ENCODE measurements at regions not wholly inside any gene's neighbourhood (a gene's known extent, or its start where the extent isn't known, plus 50 kb on each side); places are given as distances from the start of the nearest gene placed in this dataset.

DNA sequence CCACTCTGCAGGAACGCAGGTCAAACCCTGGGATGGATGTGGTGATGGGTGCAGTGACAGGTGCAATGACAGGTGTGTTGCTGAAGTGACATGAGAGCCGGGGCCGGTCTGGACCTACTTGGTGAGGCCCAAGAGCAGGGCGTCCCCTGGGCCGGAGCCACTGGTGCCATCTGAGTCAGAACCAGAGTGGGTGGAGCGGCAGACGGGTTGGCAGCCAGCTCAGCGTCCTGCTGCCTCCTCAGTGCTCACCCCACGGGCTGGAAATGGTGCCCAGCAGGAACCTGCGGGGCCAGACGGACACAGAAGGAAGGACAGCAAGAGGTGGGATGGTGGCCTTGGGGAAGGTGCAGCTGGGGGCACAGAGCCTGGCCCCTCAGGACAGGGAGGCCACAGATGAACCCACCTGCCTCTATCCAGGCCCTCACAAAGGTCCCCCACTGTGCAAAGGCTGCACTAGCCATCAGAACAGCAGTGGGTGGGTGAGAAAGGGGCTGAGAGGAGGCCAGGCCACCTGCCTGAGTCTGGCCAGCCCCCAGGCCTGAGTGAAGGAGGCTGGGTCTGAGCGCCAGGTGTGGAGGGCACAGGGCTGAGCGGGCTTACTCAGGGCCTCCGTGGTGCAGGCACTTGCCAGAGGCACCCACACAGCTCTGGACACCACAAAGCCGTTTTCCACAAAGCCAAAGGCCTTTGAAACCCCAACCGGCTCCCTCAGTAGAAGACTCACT is 129.0 kb upstream of the PPP2R2D start:
- H3K27ac Mint-ChIP-seq, result no peak overlapping the region
- H3K27me3 Mint-ChIP-seq, result no peaks in the 10 kb centered on the region
- H3K4me3 Mint-ChIP-seq, result no peak overlapping the region
- peaks cover 7% of the 10 kb centered on the region for H3K9me3 Mint-ChIP-seq
- intact Hi-C loops (cut with micrococcal nuclease), result no loop called here
- no peaks in the 10 kb centered on the region for H3K4me1 Mint-ChIP-seq
- H3K36me3 Mint-ChIP-seq (ENCODE audit: low read depth), result no peaks in the 10 kb centered on the region
- no peak for DNase-seq

GRCh38 chr10:131772441-131772840 is 128.4 kb upstream of the PPP2R2D start:
- no peak for DNase-seq
- H3K4me3 Mint-ChIP-seq, result no peak overlapping the region
- H3K9me3 Mint-ChIP-seq, result peaks cover 11% of the 10 kb centered on the region
- H3K4me1 Mint-ChIP-seq, result no peaks in the 10 kb centered on the region
- no peaks in the 10 kb centered on the region for H3K27me3 Mint-ChIP-seq
- intact Hi-C loops (cut with micrococcal nuclease), result no loop called here
- H3K36me3 Mint-ChIP-seq (ENCODE audit: low read depth), result peaks cover 2% of the 10 kb centered on the region
- H3K27ac Mint-ChIP-seq, result no peak overlapping the region

GRCh38 chr10:131773370-131774343 is 127.2 kb upstream of the PPP2R2D start:
- Mint-ChIP-seq H3K4me1 (no peaks in the 10 kb centered on the region), H3K9me3 (peaks cover 20% of the 10 kb centered on the region), H3K27me3 (no peaks in the 10 kb centered on the region), H3K36me3 (ENCODE audit: low read depth) (peaks cover 3% of the 10 kb centered on the region), H3K27ac (no peak overlapping the region), H3K4me3 (no peak overlapping the region)
- intact Hi-C loops (cut with micrococcal nuclease), result no loop called here
- DNase-seq, result no peak

DNA sequence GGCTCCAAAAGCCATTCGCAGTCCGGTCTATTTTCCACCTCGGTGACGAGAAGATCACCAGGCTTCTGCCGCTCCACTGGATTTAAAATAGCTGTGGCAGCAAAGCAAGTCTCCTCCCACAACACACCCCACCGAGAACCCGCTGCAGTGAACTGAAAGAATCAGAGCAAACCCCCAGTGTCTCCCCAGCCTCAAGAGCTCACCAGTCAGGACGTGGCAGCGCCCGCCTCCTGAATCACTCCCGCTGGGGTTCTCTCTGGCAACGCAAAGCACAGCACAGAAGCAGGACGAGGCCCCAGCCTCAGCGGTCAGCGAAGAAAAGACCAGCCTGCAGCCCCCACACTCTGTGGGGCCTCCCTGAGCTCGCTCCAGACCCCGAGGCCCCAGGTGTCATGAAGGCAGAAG is 126.1 kb upstream of the PPP2R2D start:
- Mint-ChIP-seq H3K9me3 (peaks cover 20% of the 10 kb centered on the region), H3K36me3 (ENCODE audit: low read depth) (peaks cover 3% of the 10 kb centered on the region), H3K4me3 (no peak overlapping the region), H3K4me1 (no peaks in the 10 kb centered on the region), H3K27me3 (no peaks in the 10 kb centered on the region), H3K27ac (no peak overlapping the region)
- intact Hi-C loops (cut with micrococcal nuclease), result no loop called here
- DNase-seq, result no peak

- H3K9me3 Mint-ChIP-seq, result peaks cover 23% of the 10 kb centered on the region
Observed at GRCh38 chr10:131775433-131775832, 125.4 kb upstream of the PPP2R2D start.

GRCh38 chr10:131775833-131776232 is 125.0 kb upstream of the PPP2R2D start:
- intact Hi-C loops (cut with micrococcal nuclease), result no loop called here
- Mint-ChIP-seq H3K9me3 (peaks cover 26% of the 10 kb centered on the region), H3K27me3 (no peaks in the 10 kb centered on the region), H3K36me3 (ENCODE audit: low read depth) (peaks cover 3% of the 10 kb centered on the region), H3K4me1 (no peaks in the 10 kb centered on the region), H3K27ac (no peak overlapping the region), H3K4me3 (no peak overlapping the region)
- DNase-seq, result no peak

More at GRCh38 chr10:131775433-131775832, 125.4 kb upstream of the PPP2R2D start:
- Mint-ChIP-seq H3K27me3 (no peaks in the 10 kb centered on the region), H3K4me3 (no peak overlapping the region), H3K36me3 (ENCODE audit: low read depth) (peaks cover 3% of the 10 kb centered on the region), H3K27ac (no peak overlapping the region), H3K4me1 (no peaks in the 10 kb centered on the region)
- no peak for DNase-seq
- intact Hi-C loops (cut with micrococcal nuclease), result no loop called here

DNA sequence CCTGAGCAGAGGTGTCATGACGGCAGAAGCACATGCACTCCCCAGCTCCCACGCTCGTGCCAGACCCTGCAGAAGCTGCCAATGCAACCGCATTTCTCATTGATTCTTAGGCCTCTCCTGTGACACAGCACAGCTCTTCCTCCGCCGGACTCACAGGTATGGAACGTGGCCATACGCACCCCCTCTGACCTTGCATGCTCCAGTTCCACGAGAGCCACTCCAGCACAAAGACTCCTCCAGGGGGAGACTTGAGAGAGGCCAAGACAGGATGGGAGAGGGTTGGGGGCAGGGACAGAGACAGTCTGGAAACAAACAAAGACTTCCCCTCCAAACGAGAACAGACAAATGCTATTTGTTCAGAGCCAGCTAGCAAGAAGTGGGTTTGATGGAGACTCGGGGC is 124.3 kb upstream of the PPP2R2D start:
- Mint-ChIP-seq H3K36me3 (ENCODE audit: low read depth) (peaks cover 3% of the 10 kb centered on the region), H3K27ac (no peak overlapping the region), H3K27me3 (no peaks in the 10 kb centered on the region), H3K9me3 (peaks cover 26% of the 10 kb centered on the region), H3K4me1 (no peaks in the 10 kb centered on the region), H3K4me3 (no peak overlapping the region)
- DNase-seq, result no peak
- intact Hi-C loops (cut with micrococcal nuclease), result no loop called here

- peaks cover 3% of the 10 kb centered on the region for H3K36me3 Mint-ChIP-seq (ENCODE audit: low read depth)
- H3K27me3 Mint-ChIP-seq, result no peaks in the 10 kb centered on the region
- intact Hi-C loops (cut with micrococcal nuclease), result no loop called here
- H3K4me1 Mint-ChIP-seq, result no peaks in the 10 kb centered on the region
- H3K4me3 Mint-ChIP-seq, result no peak overlapping the region
- no peak overlapping the region for H3K27ac Mint-ChIP-seq
- peaks cover 26% of the 10 kb centered on the region for H3K9me3 Mint-ChIP-seq
- no peak for DNase-seq
Observed at GRCh38 chr10:131777162-131777561, 123.6 kb upstream of the PPP2R2D start.

DNA sequence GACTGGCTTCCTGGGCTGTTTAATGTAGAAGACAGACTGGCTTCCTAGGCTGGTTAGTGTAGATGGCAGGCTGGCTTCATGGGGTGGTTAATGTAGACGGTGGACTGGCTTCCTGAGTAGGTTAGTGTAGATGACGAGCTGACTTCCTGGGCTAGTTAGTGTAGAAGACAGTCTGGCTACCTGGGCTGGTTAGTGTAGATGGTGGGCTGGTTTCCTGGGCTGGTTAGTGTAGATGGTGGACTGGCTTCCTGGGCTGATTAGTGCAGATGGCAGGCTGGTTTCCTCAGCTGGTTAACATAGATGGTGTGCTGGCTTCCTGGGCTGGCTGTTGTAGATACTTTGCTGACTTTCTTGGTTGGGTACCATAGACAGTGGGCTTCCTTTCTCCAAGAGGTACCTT is 122.9 kb upstream of the PPP2R2D start:
- Mint-ChIP-seq H3K36me3 (ENCODE audit: low read depth) (peaks cover 3% of the 10 kb centered on the region), H3K4me3 (no peak overlapping the region), H3K27me3 (no peaks in the 10 kb centered on the region), H3K27ac (no peak overlapping the region), H3K4me1 (no peaks in the 10 kb centered on the region), H3K9me3 (peaks cover 26% of the 10 kb centered on the region)
- intact Hi-C loops (cut with micrococcal nuclease), result no loop called here
- DNase-seq, result no peak

GRCh38 chr10:131778385-131778784 is 122.4 kb upstream of the PPP2R2D start:
- Mint-ChIP-seq H3K4me3 (no peak overlapping the region), H3K9me3 (peaks cover 29% of the 10 kb centered on the region), H3K27ac (no peak overlapping the region), H3K36me3 (ENCODE audit: low read depth) (peaks cover 3% of the 10 kb centered on the region), H3K4me1 (no peaks in the 10 kb centered on the region), H3K27me3 (no peaks in the 10 kb centered on the region)
- intact Hi-C loops (cut with micrococcal nuclease), result no loop called here
- DNase-seq, result no peak

GRCh38 chr10:131778842-131779241 is 122.0 kb upstream of the PPP2R2D start:
- Mint-ChIP-seq H3K36me3 (ENCODE audit: low read depth) (peaks cover 3% of the 10 kb centered on the region), H3K4me3 (no peak overlapping the region), H3K9me3 (peaks cover 32% of the 10 kb centered on the region), H3K27ac (no peak overlapping the region), H3K4me1 (no peaks in the 10 kb centered on the region), H3K27me3 (no peaks in the 10 kb centered on the region)
- intact Hi-C loops (cut with micrococcal nuclease), result no loop called here
- DNase-seq, result no peak

- Mint-ChIP-seq H3K36me3 (ENCODE audit: low read depth) (peaks cover 3% of the 10 kb centered on the region), H3K27ac (no peak overlapping the region), H3K27me3 (no peaks in the 10 kb centered on the region), H3K9me3 (peaks cover 32% of the 10 kb centered on the region), H3K4me1 (no peaks in the 10 kb centered on the region), H3K4me3 (no peak overlapping the region)
- intact Hi-C loops (cut with micrococcal nuclease), result no loop called here
- no peak for DNase-seq
Observed at GRCh38 chr10:131779661-131780394, 121.0 kb upstream of the PPP2R2D start.

DNA sequence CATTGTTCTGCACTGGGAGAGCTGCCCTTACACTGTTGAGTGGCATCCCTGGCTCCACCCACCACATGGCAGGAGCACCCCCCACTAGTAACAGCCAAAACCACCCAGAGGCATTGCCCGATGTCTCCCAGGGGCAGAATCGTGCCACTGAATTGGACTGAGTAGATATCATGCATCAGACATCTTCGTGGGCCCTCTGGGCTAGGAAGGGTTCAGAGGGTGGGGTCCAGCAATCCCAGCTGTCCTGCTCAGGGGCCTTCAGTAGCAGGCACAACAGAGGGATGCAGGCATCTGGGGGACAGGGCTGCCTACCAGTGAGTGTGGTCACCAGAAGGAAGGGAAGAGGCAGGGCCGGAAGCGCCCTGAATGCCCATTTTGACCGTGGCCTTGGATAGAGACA is 119.7 kb upstream of the PPP2R2D start:
- no peaks in the 10 kb centered on the region for H3K27me3 Mint-ChIP-seq
- intact Hi-C loops (cut with micrococcal nuclease), result no loop called here
- H3K4me1 Mint-ChIP-seq, result no peaks in the 10 kb centered on the region
- DNase-seq, result no peak
- no peak overlapping the region for H3K4me3 Mint-ChIP-seq
- H3K27ac Mint-ChIP-seq, result no peak overlapping the region
- H3K9me3 Mint-ChIP-seq, result peaks cover 31% of the 10 kb centered on the region
- peaks cover 3% of the 10 kb centered on the region for H3K36me3 Mint-ChIP-seq (ENCODE audit: low read depth)

DNA sequence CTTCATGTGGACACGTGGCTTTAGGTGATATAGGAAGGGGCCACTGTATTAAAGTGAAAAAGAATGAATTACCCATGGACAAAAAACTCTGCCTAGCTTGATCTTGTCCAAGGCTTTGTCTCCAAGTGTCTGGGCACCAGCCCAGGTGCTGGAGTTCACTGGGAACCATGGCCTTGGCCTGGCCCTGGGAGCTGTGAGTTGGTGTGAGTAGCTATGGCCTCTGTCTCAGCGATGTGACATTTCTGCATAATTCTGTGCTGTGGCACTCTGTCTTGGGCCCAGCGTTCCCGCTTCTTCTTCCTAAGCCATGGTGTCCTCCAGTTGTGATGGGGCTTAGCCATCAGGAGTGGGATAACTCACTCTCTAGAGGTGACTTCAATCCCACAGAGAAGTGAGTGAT is 119.0 kb upstream of the PPP2R2D start:
- peaks cover 25% of the 10 kb centered on the region for H3K9me3 Mint-ChIP-seq
- no peak overlapping the region for H3K27ac Mint-ChIP-seq
- H3K27me3 Mint-ChIP-seq, result no peaks in the 10 kb centered on the region
- H3K4me1 Mint-ChIP-seq, result no peaks in the 10 kb centered on the region
- H3K36me3 Mint-ChIP-seq (ENCODE audit: low read depth), result peaks cover 3% of the 10 kb centered on the region
- intact Hi-C loops (cut with micrococcal nuclease), result no loop called here
- no peak overlapping the region for H3K4me3 Mint-ChIP-seq
- DNase-seq, result no peak
